ENCODE measurements at regions not wholly inside any gene's neighbourhood (a gene's known extent, or its start where the extent isn't known, plus 50 kb on each side); places are given as distances from the start of the nearest gene placed in this dataset.

GRCh38 chr15:31925541-31925940 lies 104.8 kb upstream of the CHRNA7 start:
- no peak for DNase-seq

DNA sequence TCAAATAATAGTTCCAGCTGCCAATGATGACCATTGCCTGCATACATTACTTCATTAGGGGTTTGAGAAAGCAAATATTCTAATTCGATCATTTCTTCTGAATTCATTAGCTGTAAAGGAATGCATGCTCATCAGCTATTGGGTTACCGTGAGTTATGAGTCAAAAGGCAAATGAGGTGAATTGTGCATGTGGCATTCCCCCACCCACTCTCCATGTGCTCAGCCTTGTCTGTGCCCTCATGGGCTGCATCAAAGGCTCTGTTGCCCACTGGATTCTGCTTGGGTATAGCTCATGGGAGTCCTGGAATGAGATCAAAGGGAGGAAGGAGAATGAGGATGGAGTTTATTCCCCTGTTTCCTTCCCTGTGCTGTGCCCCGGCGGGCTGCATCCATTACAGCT lies 99.3 kb upstream of the CHRNA7 start:
- no peak for DNase-seq

DNA sequence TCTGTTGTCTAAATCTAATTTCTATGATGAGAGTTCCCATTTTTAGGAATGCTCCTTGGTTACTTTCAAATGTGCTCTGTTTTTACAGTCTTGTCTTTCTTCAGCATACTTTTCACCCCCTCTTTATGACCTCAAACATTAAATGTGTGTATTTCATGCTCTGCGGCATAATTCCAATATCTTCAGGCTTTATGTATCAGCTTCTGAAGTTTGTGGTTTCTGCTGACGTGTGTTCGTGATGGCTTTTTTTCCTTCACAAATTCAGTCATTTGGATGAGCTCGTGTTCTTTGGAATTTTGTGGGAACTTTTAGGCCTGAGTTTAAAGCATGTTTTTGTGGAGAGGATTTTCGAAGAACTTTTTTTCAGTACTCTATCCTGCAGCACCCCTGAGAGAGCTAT lies 97.7 kb upstream of the CHRNA7 start:
- no peak for DNase-seq

DNA sequence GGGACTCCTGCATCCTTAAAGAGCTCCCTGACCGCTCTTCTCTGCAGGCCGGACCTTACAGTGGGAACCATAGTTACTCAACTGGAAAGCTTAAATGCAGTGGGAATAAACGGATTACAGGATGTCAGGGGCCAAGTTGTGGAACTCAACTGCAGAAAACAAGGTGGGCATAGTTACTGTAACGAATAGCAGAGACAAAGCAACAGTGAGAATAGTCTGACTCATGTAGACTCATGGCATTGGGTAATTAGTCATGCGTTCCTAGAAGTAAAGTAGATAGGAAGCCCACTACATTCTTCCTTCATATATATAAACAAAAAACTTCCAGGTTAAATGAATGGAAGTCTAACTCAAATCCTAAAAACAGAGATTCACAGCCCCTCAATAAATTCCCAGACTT lies 95.5 kb upstream of the CHRNA7 start:
- DNase-seq = no peak

DNA sequence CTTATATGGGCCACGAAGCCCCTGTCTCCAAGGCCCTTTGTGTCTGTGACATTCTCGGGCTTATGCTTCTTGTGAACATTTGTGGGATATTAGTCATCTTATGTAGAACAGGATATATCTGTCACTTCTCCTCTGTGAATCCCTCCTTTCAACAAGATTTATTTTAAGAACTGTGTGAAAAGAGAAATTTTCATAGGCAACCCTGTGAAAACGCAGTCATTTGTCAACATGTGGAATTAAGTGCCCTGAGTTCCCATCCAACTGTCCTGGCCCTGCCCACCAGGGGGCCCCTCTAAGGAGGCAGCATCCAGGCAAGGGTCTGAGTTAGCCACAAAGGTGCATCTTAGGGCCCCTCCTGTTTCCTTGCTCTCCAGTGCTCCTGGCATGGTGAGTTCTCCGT lies 76.8 kb upstream of the CHRNA7 start:
- DNase-seq = no peak

- no peak for DNase-seq
Observed at GRCh38 chr15:31954374-31955172, 75.7 kb upstream of the CHRNA7 start.

DNA sequence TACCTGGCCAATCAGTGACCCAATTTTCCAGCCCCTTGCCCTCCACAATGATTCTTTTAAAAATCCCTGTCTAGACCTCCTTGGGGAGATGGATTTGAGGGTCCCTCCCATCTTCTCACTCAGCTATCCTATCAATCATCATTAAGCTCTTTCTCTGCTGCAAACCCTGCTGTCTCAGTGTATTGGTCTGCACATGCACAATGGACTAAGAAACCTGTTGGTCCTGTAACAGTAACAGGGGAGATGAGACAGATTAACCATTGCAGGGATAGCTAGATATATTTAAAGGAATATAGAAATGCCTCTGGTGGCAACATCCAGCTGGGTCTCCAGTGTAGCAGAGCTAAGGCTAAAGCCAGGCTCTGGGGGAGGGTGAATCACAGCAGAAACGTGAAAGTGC lies 74.6 kb upstream of the CHRNA7 start:
- no peak for DNase-seq

GRCh38 chr15:31957581-31957980 lies 72.7 kb upstream of the CHRNA7 start:
- DNase-seq = no peak

DNA sequence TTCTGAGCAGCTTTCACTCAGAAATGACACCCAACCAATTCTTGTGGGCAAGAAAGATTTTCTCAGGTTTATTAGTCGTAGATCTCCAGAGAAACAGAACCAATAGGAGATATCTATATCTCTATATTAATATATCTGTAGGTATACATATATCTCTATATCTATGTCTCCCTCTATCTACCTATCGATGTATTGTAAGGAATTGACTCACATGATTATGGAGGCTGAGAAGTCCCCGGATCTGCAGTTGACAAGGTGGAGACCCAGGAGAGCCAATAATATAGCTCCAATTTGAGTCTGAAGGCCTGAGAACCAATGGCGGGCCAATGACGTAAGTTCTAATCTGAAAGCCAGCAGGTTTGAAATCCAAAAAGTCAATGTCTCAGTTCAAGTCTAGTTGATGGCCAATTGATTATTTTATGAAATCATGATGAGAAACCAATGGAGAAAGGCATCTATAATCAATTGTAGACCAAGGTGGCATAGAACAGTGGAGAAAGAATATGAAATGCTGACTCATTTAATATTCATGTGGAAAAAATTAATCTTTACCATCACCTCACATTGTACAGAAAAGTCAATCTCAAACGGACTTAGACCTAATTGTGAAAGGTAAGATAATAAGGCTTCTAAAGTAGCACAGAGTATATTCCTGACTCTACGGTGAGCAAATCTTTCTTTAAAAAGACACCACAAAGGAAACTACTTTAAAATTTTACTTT lies 65.6 kb upstream of the CHRNA7 start:
- DNase-seq = no peak

DNA sequence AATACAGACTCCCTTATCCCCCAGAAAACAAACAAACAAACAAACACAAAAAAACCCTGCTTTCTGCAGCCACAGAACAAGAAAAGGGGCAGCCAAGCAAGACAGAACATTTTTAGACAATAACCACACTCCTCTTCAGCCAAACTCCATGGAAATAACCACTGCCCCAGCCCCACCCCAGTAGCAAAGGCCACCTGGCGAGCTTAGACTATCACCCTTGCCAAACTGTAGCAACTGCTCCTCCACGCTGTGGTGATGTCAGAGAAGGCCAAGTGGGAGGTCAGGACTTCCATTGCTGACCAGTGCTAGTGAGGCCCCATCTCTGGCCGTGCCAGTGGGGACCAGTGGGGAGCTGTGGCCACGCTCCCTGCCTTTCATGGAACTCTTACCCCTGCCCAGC lies 60.3 kb upstream of the CHRNA7 start:
- no peak for DNase-seq

- DNase-seq = no peak
Observed at GRCh38 chr15:31973197-31973596, 57.1 kb upstream of the CHRNA7 start.

DNA sequence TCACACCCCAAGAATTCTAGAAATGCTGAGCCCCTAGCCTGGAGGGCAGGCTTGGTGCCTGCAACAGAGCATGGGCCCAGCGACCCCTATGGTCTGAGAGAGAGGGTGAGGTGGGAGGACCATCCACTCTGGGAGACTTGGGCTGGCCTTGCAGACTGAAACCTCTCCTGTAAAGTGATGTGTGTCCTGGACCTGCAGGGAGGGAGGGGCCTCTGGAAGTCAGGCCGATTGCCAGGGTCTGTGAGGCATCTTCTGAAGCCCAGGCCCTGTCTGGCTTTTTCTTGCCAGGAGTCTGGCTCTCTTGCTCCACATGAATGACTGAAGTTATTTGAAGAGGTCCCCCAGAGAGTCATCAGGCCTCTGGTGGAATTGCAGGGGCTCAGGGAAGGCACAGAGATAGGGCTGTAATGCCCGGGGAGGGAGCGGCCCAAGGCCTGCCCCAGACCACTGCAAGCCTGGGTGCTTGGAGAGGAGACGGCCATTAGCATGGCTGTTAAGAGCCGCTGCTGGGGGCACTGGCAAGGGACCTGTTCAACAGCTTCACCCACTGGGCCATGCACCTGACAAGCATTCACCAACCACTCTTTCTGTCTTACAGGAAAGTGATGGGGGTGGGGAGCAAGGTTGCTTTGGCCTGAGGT lies 56.0 kb upstream of the CHRNA7 start:
- no peak for DNase-seq

- DNase-seq = peak; percentile 28
Observed at GRCh38 chr15:31974855-31975829, 55.2 kb upstream of the CHRNA7 start.

DNA sequence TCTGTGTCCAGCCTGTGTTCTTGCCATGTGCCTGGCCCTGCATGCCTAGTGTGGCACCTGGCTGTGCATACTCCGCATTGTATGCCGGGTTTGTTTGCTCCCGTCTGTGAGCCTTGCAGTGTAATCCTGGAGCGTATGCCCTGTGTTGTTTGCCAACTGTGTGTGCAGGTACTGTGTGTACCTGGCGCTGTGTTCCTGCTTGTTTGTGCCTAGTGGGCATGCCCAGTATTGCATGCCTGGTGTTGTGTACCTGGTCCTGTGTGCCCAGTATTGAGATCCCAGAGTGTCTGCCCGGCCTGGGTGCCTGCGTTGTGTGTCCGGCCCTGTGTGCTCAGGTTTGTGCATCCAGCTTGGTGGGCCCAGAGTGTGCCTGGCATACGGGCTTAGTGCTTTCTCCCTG lies 54.5 kb upstream of the CHRNA7 start:
- DNase-seq = no peak

DNA sequence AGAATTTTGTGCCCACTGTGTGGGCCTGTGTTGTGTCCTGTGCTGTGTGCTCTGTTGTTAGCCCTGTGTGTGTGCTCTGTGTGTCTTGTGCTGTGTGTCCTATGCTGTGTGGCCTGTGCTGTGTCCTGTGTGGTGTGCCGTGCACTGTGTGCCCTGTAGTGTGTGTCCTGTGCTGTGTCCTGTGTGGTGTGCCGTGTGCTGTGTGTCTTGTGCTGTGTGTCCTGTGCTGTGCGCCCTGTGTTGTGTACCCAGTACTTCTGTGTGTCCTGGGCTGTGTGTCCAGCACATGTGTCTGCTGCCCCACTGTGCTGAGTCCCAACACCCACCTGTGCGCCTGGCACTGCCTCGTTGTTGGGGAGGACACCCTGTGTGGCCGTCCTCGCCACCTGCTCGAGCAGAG lies 53.2 kb upstream of the CHRNA7 start:
- no peak for DNase-seq

DNA sequence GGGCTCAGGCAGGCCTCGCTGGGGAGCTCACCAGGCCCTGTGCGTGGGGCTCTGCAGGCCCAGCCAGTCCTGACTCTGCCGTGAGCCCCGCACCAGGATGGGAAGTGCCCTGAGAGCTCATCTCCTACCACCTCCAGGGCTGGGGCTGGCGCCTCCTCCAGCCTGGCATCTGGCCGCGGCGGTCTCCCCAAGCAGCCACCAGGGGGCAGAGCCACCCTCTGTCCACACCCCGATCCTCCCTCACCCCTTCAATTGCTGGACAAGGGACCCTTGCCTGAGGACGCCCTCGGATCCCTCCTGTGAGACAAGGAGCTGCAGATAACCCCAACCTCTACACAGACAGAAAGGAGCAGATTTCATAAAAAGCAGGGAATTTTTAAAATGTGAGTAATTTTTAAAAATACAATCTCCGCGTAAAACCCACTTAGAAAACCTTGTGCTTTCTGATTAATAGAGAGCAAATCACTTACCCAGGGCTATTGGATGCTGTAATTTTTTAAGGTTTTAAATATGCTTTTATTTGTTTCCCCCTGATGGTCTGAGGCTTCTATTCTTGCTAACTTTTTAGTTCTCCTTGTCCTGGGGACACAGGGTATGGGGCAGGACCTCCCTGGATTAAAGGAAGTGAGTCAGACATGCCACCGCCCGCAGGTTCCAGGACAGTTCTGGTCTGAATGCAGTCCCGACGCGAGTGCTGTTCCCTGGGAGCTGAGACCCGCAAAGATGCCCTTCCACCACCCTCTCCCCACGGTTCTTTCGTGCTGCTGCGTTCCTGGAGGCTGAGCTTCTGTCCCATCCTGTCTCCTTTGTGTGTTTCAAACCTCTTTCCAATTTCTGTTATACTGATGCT lies 52.3 kb upstream of the CHRNA7 start:
- peak; percentile 48 for DNase-seq

Data from CD4-positive, alpha-beta T cell treated with Interleukin-12 subunit alpha and Interleukin-12 subunit beta, for 1 hour (primary cell).